Keratinocyte (primary cell): ENCODE measurements at regions not wholly inside any gene's neighbourhood (a gene's known extent, or its start where the extent isn't known, plus 50 kb on each side); places are given as distances from the start of the nearest gene placed in this dataset.

Experiments used
- EZH2 ChIP-seq: IDR thresholded peaks from one replicate; pipeline ENCODE4 v1.6.1; 2012; ENCODE audit warnings: inconsistent platforms, mild to moderate bottlenecking, low read length, moderate library complexity
- TF ChIP-seq, protein P1 (sequence below), 3 experiments: IDR thresholded peaks in 1 of 3; conservative IDR thresholded peaks in 1 of 3; optimal IDR thresholded peaks in 1 of 3; 2 replicates in 2 of 3; 3 replicates in 1 of 3; pipeline versions ENCODE3 to v1.5.1; 2011; ENCODE audit warnings: low read length in 3 of 3, mild to moderate bottlenecking in 3 of 3, moderate library complexity in 2 of 3, control low read depth in 1 of 3, inconsistent platforms in 1 of 3; ENCODE audit not compliant: insufficient read depth in 2 of 3; ENCODE audit errors: extremely low read depth in 1 of 3

DNA sequence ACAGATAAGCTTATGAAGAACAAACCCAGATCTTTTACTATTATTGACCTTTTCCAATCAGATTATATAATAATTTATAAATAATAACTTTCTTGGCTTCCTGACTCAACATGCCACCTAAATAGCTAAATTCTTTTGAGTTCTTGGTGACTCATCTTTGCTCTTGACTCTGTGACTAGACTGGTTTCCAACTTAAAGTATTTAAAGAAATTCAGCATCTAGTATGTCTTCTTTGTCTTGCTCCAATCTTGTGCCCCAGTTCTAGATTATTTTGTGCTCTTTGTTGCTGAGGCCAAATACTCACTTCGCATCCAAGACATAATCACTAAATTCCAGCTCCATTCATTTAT, 483.2 kb upstream of the TBL1XR1 start:
- TF ChIP-seq, protein P1, sequence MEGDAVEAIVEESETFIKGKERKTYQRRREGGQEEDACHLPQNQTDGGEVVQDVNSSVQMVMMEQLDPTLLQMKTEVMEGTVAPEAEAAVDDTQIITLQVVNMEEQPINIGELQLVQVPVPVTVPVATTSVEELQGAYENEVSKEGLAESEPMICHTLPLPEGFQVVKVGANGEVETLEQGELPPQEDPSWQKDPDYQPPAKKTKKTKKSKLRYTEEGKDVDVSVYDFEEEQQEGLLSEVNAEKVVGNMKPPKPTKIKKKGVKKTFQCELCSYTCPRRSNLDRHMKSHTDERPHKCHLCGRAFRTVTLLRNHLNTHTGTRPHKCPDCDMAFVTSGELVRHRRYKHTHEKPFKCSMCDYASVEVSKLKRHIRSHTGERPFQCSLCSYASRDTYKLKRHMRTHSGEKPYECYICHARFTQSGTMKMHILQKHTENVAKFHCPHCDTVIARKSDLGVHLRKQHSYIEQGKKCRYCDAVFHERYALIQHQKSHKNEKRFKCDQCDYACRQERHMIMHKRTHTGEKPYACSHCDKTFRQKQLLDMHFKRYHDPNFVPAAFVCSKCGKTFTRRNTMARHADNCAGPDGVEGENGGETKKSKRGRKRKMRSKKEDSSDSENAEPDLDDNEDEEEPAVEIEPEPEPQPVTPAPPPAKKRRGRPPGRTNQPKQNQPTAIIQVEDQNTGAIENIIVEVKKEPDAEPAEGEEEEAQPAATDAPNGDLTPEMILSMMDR (optimal IDR thresholded peaks at IDR 0.05 in 1 of 3, IDR thresholded peaks at IDR 0.05 in 1 of 3, conservative IDR thresholded peaks at IDR 0.05 in 1 of 3; ENCODE audit: extremely low read depth in 1 of 3, insufficient read depth in 2 of 3, low read length in 3 of 3): no peak
- no peak for TF ChIP-seq EZH2
